ENCODE measurements at regions not wholly inside any gene's neighbourhood (a gene's known extent, or its start where the extent isn't known, plus 50 kb on each side); places are given as distances from the start of the nearest gene placed in this dataset.
A peak's percentile ranks its signal among the peaks of the same experiment; 100 is the strongest.

- no peak overlapping the region for H3K4me2 ChIP-seq (ENCODE audit: low read length)
- no peaks in the 10 kb centered on the region for H3K9me3 ChIP-seq (ENCODE audit: low read length)
- no peak overlapping the region for H3K4me3 ChIP-seq (ENCODE audit: low read depth, low read length, poor library complexity, severe bottlenecking)
- no peaks in the 10 kb centered on the region for H3K36me3 ChIP-seq (ENCODE audit: insufficient read depth, low read length)
- H4K20me1 ChIP-seq (ENCODE audit: insufficient read depth, low read length) = no peaks in the 10 kb centered on the region
- BruUV-seq (replicated peaks) = no TSS peak
- no peak for DNase-seq (ENCODE audit: low spot score)
- no peak overlapping the region for H2AFZ ChIP-seq (ENCODE audit: low read length)
- intact Hi-C loops (cut with micrococcal nuclease; ENCODE audit: unreplicated experiment) = no loop called here
- H3K27ac ChIP-seq (ENCODE audit: low read depth, low read length, poor library complexity, severe bottlenecking) = no peak overlapping the region
- TF ChIP-seq, protein P1, sequence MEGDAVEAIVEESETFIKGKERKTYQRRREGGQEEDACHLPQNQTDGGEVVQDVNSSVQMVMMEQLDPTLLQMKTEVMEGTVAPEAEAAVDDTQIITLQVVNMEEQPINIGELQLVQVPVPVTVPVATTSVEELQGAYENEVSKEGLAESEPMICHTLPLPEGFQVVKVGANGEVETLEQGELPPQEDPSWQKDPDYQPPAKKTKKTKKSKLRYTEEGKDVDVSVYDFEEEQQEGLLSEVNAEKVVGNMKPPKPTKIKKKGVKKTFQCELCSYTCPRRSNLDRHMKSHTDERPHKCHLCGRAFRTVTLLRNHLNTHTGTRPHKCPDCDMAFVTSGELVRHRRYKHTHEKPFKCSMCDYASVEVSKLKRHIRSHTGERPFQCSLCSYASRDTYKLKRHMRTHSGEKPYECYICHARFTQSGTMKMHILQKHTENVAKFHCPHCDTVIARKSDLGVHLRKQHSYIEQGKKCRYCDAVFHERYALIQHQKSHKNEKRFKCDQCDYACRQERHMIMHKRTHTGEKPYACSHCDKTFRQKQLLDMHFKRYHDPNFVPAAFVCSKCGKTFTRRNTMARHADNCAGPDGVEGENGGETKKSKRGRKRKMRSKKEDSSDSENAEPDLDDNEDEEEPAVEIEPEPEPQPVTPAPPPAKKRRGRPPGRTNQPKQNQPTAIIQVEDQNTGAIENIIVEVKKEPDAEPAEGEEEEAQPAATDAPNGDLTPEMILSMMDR (conservative IDR thresholded peaks at IDR 0.05; ENCODE audit: low read length) = no peak
- no peak for TF ChIP-seq EZH2phosphoT487 (IDR thresholded peaks at IDR 0.05; ENCODE audit: borderline replicate concordance, low read depth, low read length)
- CTCF ChIA-PET (ENCODE audit: unreplicated experiment) = no interaction called here
- POLR2A ChIA-PET = no interaction called here
- H3K9me2 ChIP-seq (ENCODE audit: insufficient read depth, low read length) = no peaks in the 10 kb centered on the region
- H3K4me1 ChIP-seq (ENCODE audit: insufficient read depth, low read length, poor library complexity, severe bottlenecking) = peaks cover 7% of the 10 kb centered on the region
- H3K79me2 ChIP-seq (ENCODE audit: insufficient read depth, low read depth, low read length) = no peaks in the 10 kb centered on the region
Observed at GRCh38 chr2:14140009-14140550, 492.4 kb upstream of the LRATD1 start.

DNA sequence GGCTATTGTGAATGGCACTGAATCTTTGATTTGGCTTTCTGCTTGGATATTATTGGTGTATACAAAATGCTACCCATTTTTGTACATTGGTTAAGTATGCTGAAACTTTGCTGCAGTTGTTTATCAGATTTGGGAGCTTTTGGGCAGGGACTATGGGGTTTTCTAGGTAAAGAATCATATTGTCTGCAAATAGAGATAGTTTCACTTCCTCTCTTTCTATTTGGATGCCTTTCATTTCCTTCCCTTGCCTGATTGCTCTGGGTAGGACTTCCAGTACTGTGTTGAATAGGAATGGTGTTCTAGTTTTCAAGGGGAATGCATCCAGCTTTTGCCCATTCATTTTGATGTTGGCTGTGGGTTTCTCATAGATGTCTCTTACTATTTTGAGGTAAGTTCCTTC lies 489.1 kb upstream of the LRATD1 start:
- Histone ChIP-seq H3K27ac (ENCODE audit: low read depth, low read length, poor library complexity, severe bottlenecking) (no peak overlapping the region), H3K4me1 (ENCODE audit: insufficient read depth, low read length, poor library complexity, severe bottlenecking) (peaks cover 7% of the 10 kb centered on the region), H2AFZ (ENCODE audit: low read length) (no peak overlapping the region), H3K9me2 (ENCODE audit: insufficient read depth, low read length) (no peaks in the 10 kb centered on the region), H4K20me1 (ENCODE audit: insufficient read depth, low read length) (no peaks in the 10 kb centered on the region), H3K79me2 (ENCODE audit: insufficient read depth, low read depth, low read length) (no peaks in the 10 kb centered on the region), H3K4me2 (ENCODE audit: low read length) (no peak overlapping the region), H3K9me3 (ENCODE audit: low read length) (no peaks in the 10 kb centered on the region), H3K4me3 (ENCODE audit: low read depth, low read length, poor library complexity, severe bottlenecking) (no peak overlapping the region), H3K36me3 (ENCODE audit: insufficient read depth, low read length) (no peaks in the 10 kb centered on the region)
- DNase-seq (ENCODE audit: low spot score) = peak; percentile 11
- no peak for TF ChIP-seq EZH2phosphoT487 (IDR thresholded peaks at IDR 0.05; ENCODE audit: borderline replicate concordance, low read depth, low read length)
- TF ChIP-seq, protein P1 (conservative IDR thresholded peaks at IDR 0.05; ENCODE audit: low read length) = no peak
- BruUV-seq (replicated peaks) = no TSS peak
- ChIA-PET POLR2A (interaction anchor here (0.7 kb wide), 1 partner anchor 58 kb away, joined by 3 read pairs; no protein-coding TSS in a partner anchor), CTCF (ENCODE audit: unreplicated experiment) (no interaction called here)
- intact Hi-C loops (cut with micrococcal nuclease; ENCODE audit: unreplicated experiment) = no loop called here

DNA sequence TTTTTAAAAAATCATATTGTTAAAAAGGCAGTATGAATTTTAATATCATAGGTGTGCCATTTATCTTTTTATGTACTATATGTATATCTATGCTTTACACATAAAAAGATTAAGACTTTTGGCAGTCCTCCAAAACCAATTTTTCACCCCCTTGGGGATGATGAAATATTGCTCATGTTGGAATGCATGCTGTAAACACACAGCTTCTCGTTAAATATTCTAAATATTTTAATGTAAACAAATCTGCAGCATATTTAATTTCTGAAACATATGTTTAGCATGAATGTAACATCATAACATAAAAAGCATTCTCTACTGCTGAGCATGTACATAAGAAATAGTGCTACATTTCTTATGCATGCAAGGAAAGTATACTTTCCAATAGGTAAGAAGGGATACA lies 484.3 kb upstream of the LRATD1 start:
- no peaks in the 10 kb centered on the region for H3K36me3 ChIP-seq (ENCODE audit: insufficient read depth, low read length)
- no peaks in the 10 kb centered on the region for H3K9me3 ChIP-seq (ENCODE audit: low read length)
- no peak overlapping the region for H2AFZ ChIP-seq (ENCODE audit: low read length)
- intact Hi-C loops (cut with micrococcal nuclease; ENCODE audit: unreplicated experiment) = no loop called here
- ChIA-PET POLR2A (no interaction called here), CTCF (ENCODE audit: unreplicated experiment) (no interaction called here)
- H3K4me1 ChIP-seq (ENCODE audit: insufficient read depth, low read length, poor library complexity, severe bottlenecking) = peaks cover 4% of the 10 kb centered on the region
- no peaks in the 10 kb centered on the region for H4K20me1 ChIP-seq (ENCODE audit: insufficient read depth, low read length)
- H3K27ac ChIP-seq (ENCODE audit: low read depth, low read length, poor library complexity, severe bottlenecking) = no peak overlapping the region
- no peak overlapping the region for H3K4me2 ChIP-seq (ENCODE audit: low read length)
- DNase-seq (ENCODE audit: low spot score) = no peak
- H3K9me2 ChIP-seq (ENCODE audit: insufficient read depth, low read length) = no peaks in the 10 kb centered on the region
- TF ChIP-seq EZH2phosphoT487 (IDR thresholded peaks at IDR 0.05; ENCODE audit: borderline replicate concordance, low read depth, low read length) = no peak
- TF ChIP-seq, protein P1 (conservative IDR thresholded peaks at IDR 0.05; ENCODE audit: low read length) = no peak
- no peak overlapping the region for H3K4me3 ChIP-seq (ENCODE audit: low read depth, low read length, poor library complexity, severe bottlenecking)
- no peaks in the 10 kb centered on the region for H3K79me2 ChIP-seq (ENCODE audit: insufficient read depth, low read depth, low read length)
- no TSS peak for BruUV-seq (replicated peaks)
